Hepatocyte (in vitro differentiated cells): ENCODE measurements at regions not wholly inside any gene's neighbourhood (a gene's known extent, or its start where the extent isn't known, plus 50 kb on each side); places are given as distances from the start of the nearest gene placed in this dataset.
A peak's percentile ranks its signal among the peaks of the same experiment; 100 is the strongest.

ENCODE experiments used
- DNase-seq: peaks from one replicate; pipeline ENCODE4 v3.0.0-alpha.2; 2016; ENCODE audit warnings: low spot score
- H2AFZ ChIP-seq: fragments of 200-600 bp; sonication (generic); 2 replicates; pipeline ENCODE4 v1.6.0; 2016; ENCODE audit warnings: antibody characterized with exemption, mild to moderate bottlenecking
- H3K27ac ChIP-seq: fragments of 200-600 bp; sonication (generic); 2 replicates; pipeline ENCODE4 v1.5.1; 2016; ENCODE audit warnings: mild to moderate bottlenecking
- H3K27me3 ChIP-seq: fragments of 200-600 bp; sonication (generic); 2 replicates; pipeline ENCODE4 v1.6.1; 2016
- H3K36me3 ChIP-seq: fragments of 200-600 bp; sonication (generic); replicated peaks from 2 replicates; pipeline ENCODE4 v1.5.1; 2016; ENCODE audit warnings: low read depth; ENCODE audit not compliant: insufficient read depth
- H3K4me1 ChIP-seq: fragments of 200-600 bp; sonication (generic); 2 replicates; pipeline ENCODE4 v1.5.1; 2016; ENCODE audit warnings: mild to moderate bottlenecking, moderate library complexity; ENCODE audit not compliant: insufficient read depth
- H3K4me2 ChIP-seq: fragments of 200-600 bp; sonication (generic); 2 replicates; pipeline ENCODE4 v1.6.0; 2016
- H3K4me3 ChIP-seq: fragments of 200-600 bp; sonication (generic); 2 replicates; pipeline ENCODE4 v1.5.1; 2016; ENCODE audit warnings: mild to moderate bottlenecking
- H3K79me2 ChIP-seq: fragments of 200-600 bp; sonication (generic); 2 replicates; pipeline ENCODE4 v1.6.0; 2017; ENCODE audit warnings: mild to moderate bottlenecking
- H3K9me2 ChIP-seq: fragments of 200-600 bp; sonication (generic); replicated peaks from 2 replicates; pipeline ENCODE4 v1.6.0; 2017; ENCODE audit warnings: mild to moderate bottlenecking; ENCODE audit not compliant: insufficient read depth
- H3K9me3 ChIP-seq: fragments of 200-600 bp; sonication (generic); 2 replicates; pipeline ENCODE4 v1.5.1; 2016; ENCODE audit warnings: low read depth, mild to moderate bottlenecking
- H4K20me1 ChIP-seq: fragments of 200-600 bp; sonication (generic); 2 replicates; pipeline ENCODE4 v1.6.0; 2016; ENCODE audit warnings: mild to moderate bottlenecking; ENCODE audit not compliant: insufficient read depth, poor library complexity, severe bottlenecking
- EZH2 ChIP-seq: fragments of 200-600 bp; sonication (generic); IDR thresholded peaks from 2 replicates; pipeline ENCODE4 v1.6.1; 2016; ENCODE audit warnings: antibody characterized with exemption, mild to moderate bottlenecking, borderline replicate concordance
- EZH2phosphoT487 ChIP-seq: fragments of 200-600 bp; sonication (generic); IDR thresholded peaks from one replicate; pipeline ENCODE4 v1.6.1; 2018; ENCODE audit warnings: antibody characterized with exemption, mild to moderate bottlenecking, low read depth, moderate library complexity; ENCODE audit not compliant: unreplicated experiment, severe bottlenecking
- WGBS: methylation state at CpG from one replicate; pipeline ENCODE4 v1.1.6; 2016; ENCODE audit warnings: low lambda C conversion rate; ENCODE audit errors: missing lambda C conversion rate; 5-methylcytosine and 5-hydroxymethylcytosine counted together
- TF ChIP-seq, protein P1 (sequence below): fragments of 200-600 bp; sonication (generic); IDR thresholded peaks from 2 replicates; pipeline ENCODE4 v1.5.1; 2016; ENCODE audit warnings: antibody characterized with exemption, mild to moderate bottlenecking; ENCODE audit not compliant: poor library complexity

DNA sequence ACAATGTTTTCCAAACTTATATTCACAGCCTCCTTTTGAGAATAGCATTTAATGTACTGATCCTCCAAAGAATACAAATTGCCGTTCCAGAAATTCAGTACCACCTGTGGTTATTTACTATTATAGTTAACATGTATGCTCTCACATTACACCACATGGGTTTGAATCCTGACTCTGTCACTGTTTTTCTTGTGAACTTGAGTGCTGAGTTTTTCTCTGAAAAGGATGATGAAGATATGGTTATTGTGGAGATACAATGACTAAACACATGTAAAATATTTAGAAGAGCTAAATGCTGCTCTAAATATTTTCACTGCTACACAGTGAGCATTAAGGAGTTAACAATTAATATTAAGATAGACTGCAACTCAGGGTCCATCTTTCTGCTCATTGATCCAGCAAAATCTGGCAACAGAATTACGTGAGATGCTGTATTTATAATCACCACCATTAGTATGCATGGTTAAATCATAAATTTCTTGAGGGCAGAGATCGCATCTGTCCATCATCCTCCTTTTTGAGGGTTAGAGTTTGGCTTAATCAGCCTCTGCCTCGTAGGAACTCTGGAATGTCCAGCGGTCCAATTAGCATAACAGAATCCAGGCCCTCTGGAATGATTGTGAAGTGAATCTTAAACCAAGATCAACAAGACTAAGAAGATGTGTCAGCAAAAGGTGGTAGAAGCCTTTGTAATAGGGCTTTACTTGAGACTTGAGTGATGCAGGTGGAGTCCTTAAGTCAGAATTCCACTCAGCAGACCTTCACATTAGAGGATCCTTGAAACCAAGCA is 152.8 kb downstream of the MACC1 start:
- peak overlapping the region; percentile 36 for H3K27ac ChIP-seq
- no peak overlapping the region for H3K4me3 ChIP-seq

DNA sequence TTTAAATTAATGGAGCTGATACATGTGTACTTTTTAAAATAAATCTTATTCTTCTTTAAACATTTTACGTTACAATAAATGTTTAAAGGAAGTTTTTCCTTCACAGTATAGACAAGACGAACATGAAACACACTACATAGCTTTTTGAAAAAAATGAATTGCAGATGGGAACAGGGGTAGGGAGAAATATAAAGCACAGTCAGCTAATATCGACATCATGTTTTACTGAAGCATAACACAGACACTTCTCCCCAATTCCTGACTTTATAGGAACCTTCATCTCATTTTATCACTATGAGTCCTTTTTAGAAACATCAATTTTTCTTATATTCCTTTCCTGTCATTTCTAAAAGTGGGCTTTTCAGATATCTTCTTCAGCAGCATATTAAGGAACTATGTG is 153.5 kb downstream of the MACC1 start:
- H3K27ac ChIP-seq, result no peak overlapping the region
- H2AFZ ChIP-seq, result no peak overlapping the region
- no peak for DNase-seq
- H3K9me2 ChIP-seq, result no peaks in the 10 kb centered on the region
- peaks cover 9% of the 10 kb centered on the region for H3K4me1 ChIP-seq
- 53% methylated on average over 3 of the region's 3 CpGs for WGBS
- no peak overlapping the region for H3K4me2 ChIP-seq
- H3K79me2 ChIP-seq, result no peaks in the 10 kb centered on the region
- TF ChIP-seq, protein P1, sequence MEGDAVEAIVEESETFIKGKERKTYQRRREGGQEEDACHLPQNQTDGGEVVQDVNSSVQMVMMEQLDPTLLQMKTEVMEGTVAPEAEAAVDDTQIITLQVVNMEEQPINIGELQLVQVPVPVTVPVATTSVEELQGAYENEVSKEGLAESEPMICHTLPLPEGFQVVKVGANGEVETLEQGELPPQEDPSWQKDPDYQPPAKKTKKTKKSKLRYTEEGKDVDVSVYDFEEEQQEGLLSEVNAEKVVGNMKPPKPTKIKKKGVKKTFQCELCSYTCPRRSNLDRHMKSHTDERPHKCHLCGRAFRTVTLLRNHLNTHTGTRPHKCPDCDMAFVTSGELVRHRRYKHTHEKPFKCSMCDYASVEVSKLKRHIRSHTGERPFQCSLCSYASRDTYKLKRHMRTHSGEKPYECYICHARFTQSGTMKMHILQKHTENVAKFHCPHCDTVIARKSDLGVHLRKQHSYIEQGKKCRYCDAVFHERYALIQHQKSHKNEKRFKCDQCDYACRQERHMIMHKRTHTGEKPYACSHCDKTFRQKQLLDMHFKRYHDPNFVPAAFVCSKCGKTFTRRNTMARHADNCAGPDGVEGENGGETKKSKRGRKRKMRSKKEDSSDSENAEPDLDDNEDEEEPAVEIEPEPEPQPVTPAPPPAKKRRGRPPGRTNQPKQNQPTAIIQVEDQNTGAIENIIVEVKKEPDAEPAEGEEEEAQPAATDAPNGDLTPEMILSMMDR, result no peak
- TF ChIP-seq EZH2phosphoT487 (no peak), EZH2 (no peak)
- no peaks in the 10 kb centered on the region for H3K27me3 ChIP-seq
- H3K36me3 ChIP-seq, result no peaks in the 10 kb centered on the region
- no peak overlapping the region for H3K4me3 ChIP-seq
- H3K9me3 ChIP-seq, result peaks cover 8% of the 10 kb centered on the region
- H4K20me1 ChIP-seq, result no peaks in the 10 kb centered on the region

More for the DNA sequence above, 152.8 kb downstream of the MACC1 start:
- no peaks in the 10 kb centered on the region for H4K20me1 ChIP-seq
- WGBS, result 77% methylated on average over 5 of the region's 5 CpGs
- no peaks in the 10 kb centered on the region for H3K36me3 ChIP-seq
- H3K79me2 ChIP-seq, result no peaks in the 10 kb centered on the region
- H3K4me2 ChIP-seq, result peak overlapping the region; percentile 11
- no peak for DNase-seq
- no peaks in the 10 kb centered on the region for H3K9me2 ChIP-seq
- TF ChIP-seq EZH2 (no peak), EZH2phosphoT487 (no peak)
- TF ChIP-seq, protein P1, result no peak
- peaks cover 8% of the 10 kb centered on the region for H3K9me3 ChIP-seq
- H3K4me1 ChIP-seq, result peaks cover 9% of the 10 kb centered on the region
- H3K27me3 ChIP-seq, result no peaks in the 10 kb centered on the region
- H2AFZ ChIP-seq, result no peak overlapping the region

DNA sequence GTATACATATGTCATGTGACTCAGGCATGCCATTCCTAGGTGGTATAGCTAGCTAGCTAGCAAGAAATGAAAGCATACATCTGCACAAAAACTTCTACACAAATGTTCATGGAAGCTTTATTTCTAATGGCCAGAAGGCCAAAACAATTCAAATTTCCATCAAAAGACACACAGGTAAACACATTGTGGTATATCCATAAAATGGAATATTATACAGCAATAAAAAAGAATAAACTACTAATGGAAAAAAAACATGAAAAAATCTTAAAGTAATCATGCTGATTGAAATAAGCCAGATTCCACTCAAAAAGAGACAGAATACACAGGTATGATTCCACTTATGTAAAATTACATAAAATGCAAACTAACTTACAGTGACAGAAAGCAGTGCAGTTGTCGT is 154.3 kb downstream of the MACC1 start:
- no peaks in the 10 kb centered on the region for H4K20me1 ChIP-seq
- no peaks in the 10 kb centered on the region for H3K9me2 ChIP-seq
- H3K4me2 ChIP-seq, result no peak overlapping the region
- WGBS, result 91% methylated on average over 1 of the region's 1 CpG
- TF ChIP-seq EZH2phosphoT487 (no peak), EZH2 (no peak)
- TF ChIP-seq, protein P1, result no peak
- no peak overlapping the region for H3K27ac ChIP-seq
- DNase-seq, result no peak
- H3K9me3 ChIP-seq, result peaks cover 8% of the 10 kb centered on the region
- H3K79me2 ChIP-seq, result no peaks in the 10 kb centered on the region
- H3K27me3 ChIP-seq, result no peaks in the 10 kb centered on the region
- H2AFZ ChIP-seq, result no peak overlapping the region
- H3K4me1 ChIP-seq, result peaks cover 9% of the 10 kb centered on the region
- no peak overlapping the region for H3K4me3 ChIP-seq
- no peaks in the 10 kb centered on the region for H3K36me3 ChIP-seq
